ENCODE measurements at regions not wholly inside any gene's neighbourhood (a gene's known extent, or its start where the extent isn't known, plus 50 kb on each side); places are given as distances from the start of the nearest gene placed in this dataset.

- TF ChIP-seq POLR2AphosphoS5 (IDR thresholded peaks at IDR 0.05) (no peak), EP300 (IDR thresholded peaks at IDR 0.05) (no peak)
- TF ChIP-seq, protein P1, sequence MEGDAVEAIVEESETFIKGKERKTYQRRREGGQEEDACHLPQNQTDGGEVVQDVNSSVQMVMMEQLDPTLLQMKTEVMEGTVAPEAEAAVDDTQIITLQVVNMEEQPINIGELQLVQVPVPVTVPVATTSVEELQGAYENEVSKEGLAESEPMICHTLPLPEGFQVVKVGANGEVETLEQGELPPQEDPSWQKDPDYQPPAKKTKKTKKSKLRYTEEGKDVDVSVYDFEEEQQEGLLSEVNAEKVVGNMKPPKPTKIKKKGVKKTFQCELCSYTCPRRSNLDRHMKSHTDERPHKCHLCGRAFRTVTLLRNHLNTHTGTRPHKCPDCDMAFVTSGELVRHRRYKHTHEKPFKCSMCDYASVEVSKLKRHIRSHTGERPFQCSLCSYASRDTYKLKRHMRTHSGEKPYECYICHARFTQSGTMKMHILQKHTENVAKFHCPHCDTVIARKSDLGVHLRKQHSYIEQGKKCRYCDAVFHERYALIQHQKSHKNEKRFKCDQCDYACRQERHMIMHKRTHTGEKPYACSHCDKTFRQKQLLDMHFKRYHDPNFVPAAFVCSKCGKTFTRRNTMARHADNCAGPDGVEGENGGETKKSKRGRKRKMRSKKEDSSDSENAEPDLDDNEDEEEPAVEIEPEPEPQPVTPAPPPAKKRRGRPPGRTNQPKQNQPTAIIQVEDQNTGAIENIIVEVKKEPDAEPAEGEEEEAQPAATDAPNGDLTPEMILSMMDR (IDR thresholded peaks at IDR 0.05) = no peak
These were observed 748.4 kb upstream of the NRXN1 start for GRCh38 chr2:51780353-51780752.
